Esophagus squamous epithelium (tissue), 4 donors: ENCODE measurements at regions not wholly inside any gene's neighbourhood (a gene's known extent, or its start where the extent isn't known, plus 50 kb on each side); places are given as distances from the start of the nearest gene placed in this dataset.

ENCODE experiments used
- CTCF ChIP-seq, 6 experiments: fragments of 450-650 bp in 4 of 6; fragments of 200-600 bp in 2 of 6; sonication (generic) in 2 of 6; IDR thresholded peaks; one replicate each; pipeline ENCODE4 v1.5.1; 2016 to 2019; ENCODE audit warnings: antibody characterized with exemption in 6 of 6, mild to moderate bottlenecking in 4 of 6, moderate library complexity in 4 of 6
- POLR2A ChIP-seq, 4 donors: fragments of 450-650 bp; IDR thresholded peaks; one replicate each; pipeline ENCODE4 v1.6.1; 2017; ENCODE audit warnings: antibody characterized with exemption in 4 of 4, mild to moderate bottlenecking in 4 of 4, moderate library complexity in 3 of 4

GRCh38 chr1:165069829-165070228, 286.7 kb downstream of the LMX1A start:
- no peak for TF ChIP-seq POLR2A (IDR thresholded peaks at IDR 0.05)
- TF ChIP-seq CTCF (IDR thresholded peaks at IDR 0.05): no peak
